Rectal smooth muscle tissue (tissue), 1 donor: ENCODE measurements at regions not wholly inside any gene's neighbourhood (a gene's known extent, or its start where the extent isn't known, plus 50 kb on each side); places are given as distances from the start of the nearest gene placed in this dataset.

Experiments
- H3K27ac ChIP-seq: one replicate; pipeline ENCODE4 v1.7.0; 2013; ENCODE audit warnings: low read depth, low read length, inconsistent platforms
- H3K27me3 ChIP-seq: one replicate; pipeline ENCODE4 v1.7.0; 2013; ENCODE audit warnings: low read length; ENCODE audit not compliant: control insufficient read depth, insufficient read depth
- H3K36me3 ChIP-seq: one replicate; pipeline ENCODE4 v1.7.0; 2013; ENCODE audit warnings: low read length; ENCODE audit not compliant: control insufficient read depth, insufficient read depth
- H3K4me1 ChIP-seq: one replicate; pipeline ENCODE4 v1.7.0; 2013; ENCODE audit warnings: low read length; ENCODE audit not compliant: control insufficient read depth, insufficient read depth
- H3K4me3 ChIP-seq: one replicate; pipeline ENCODE4 v1.7.0; 2013; ENCODE audit warnings: low read length
- H3K9ac ChIP-seq: one replicate; pipeline ENCODE4 v1.7.0; 2013; ENCODE audit warnings: low read length

DNA sequence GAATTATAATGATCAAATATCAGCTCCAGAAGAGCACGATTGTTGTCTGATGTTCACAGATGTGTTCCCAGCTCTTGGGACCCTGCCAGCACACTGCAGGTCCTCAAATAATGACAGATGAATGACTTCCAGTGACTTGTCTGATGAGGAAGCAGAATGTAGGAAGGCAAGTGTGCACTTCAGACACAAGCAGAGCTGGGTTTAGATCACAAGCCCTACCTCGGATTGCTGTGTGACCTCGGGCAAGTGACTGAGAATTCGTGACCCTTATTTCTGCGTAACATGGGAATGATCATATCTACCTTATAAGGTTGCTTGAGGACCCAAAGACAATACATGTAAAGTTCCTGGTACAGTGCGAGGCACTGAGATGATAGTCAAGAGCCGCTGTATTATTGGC is 182.2 kb downstream of the ABCC12 start:
- no peaks in the 10 kb centered on the region for H3K27me3 ChIP-seq
- H3K9ac ChIP-seq, result no peak overlapping the region
- H3K36me3 ChIP-seq, result no peaks in the 10 kb centered on the region
- no peaks in the 10 kb centered on the region for H3K4me1 ChIP-seq
- no peak overlapping the region for H3K27ac ChIP-seq
- H3K4me3 ChIP-seq, result no peak overlapping the region

- no peaks in the 10 kb centered on the region for H3K27me3 ChIP-seq
- H3K27ac ChIP-seq, result no peak overlapping the region
- no peaks in the 10 kb centered on the region for H3K36me3 ChIP-seq
- no peak overlapping the region for H3K9ac ChIP-seq
- no peak overlapping the region for H3K4me3 ChIP-seq
- no peaks in the 10 kb centered on the region for H3K4me1 ChIP-seq
These were observed 183.4 kb downstream of the ABCC12 start for GRCh38 chr16:47972246-47972985.

GRCh38 chr16:47971225-47971624 is 184.6 kb downstream of the ABCC12 start:
- H3K9ac ChIP-seq, result no peak overlapping the region
- H3K27ac ChIP-seq, result no peak overlapping the region
- no peaks in the 10 kb centered on the region for H3K27me3 ChIP-seq
- no peaks in the 10 kb centered on the region for H3K36me3 ChIP-seq
- H3K4me3 ChIP-seq, result no peak overlapping the region
- H3K4me1 ChIP-seq, result no peaks in the 10 kb centered on the region

DNA sequence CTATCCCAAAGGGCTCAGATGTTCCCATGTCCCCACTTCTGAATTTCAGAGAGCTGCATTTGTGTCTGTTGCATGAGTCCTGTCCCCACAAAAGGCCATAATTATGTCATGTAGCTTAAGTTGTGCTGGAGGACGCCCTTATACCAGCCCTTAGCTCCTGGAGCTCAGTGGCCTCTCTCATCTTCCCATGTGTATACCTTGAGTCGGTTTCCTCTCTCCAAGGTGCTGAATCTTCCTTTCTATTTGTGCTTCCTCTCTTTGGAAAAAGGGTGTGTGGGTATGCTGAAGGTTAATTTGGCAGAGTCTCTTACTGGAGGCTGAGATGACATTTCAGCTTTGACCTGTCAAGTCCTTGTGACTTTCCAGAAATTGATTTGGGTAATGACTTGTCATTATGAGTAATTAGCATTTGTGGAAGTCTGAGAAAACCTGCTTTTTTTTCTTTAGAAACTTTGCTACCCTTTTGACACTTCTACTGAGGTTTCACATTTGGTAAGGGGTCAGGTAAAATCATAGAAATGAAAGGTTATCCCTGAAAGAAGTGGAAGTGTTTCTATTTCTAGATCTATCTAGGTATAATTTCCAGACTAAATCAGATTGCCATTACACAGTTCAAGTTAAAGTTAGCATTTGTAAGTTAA is 185.4 kb downstream of the ABCC12 start:
- H3K36me3 ChIP-seq, result no peaks in the 10 kb centered on the region
- H3K4me3 ChIP-seq, result no peak overlapping the region
- no peaks in the 10 kb centered on the region for H3K4me1 ChIP-seq
- no peak overlapping the region for H3K27ac ChIP-seq
- H3K9ac ChIP-seq, result no peak overlapping the region
- H3K27me3 ChIP-seq, result no peaks in the 10 kb centered on the region

GRCh38 chr16:47967374-47967773 is 188.4 kb downstream of the ABCC12 start:
- Histone ChIP-seq H3K4me3 (no peak overlapping the region), H3K36me3 (no peaks in the 10 kb centered on the region), H3K4me1 (no peaks in the 10 kb centered on the region), H3K27ac (no peak overlapping the region), H3K27me3 (no peaks in the 10 kb centered on the region), H3K9ac (no peak overlapping the region)

DNA sequence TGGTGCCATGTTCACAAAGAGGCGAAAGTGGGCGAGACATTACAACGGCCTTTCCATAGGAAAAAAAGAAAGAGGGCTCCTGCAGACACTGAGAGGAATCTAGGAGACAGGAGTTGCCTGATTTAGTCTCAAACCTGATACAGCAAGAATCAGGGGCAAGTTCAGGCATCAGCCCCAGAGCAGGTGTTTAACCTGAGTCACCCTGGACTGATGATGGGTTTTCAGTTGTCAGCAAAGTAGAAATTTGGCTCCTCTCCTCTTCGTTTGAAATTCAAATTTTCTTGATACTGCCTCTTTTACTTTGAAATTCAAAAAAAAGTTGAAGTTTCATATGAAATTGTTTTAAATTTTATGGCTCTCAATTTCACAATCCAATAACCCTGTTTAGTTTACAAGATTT is 189.5 kb downstream of the ABCC12 start:
- H3K27me3 ChIP-seq, result no peaks in the 10 kb centered on the region
- no peak overlapping the region for H3K9ac ChIP-seq
- no peaks in the 10 kb centered on the region for H3K4me1 ChIP-seq
- H3K27ac ChIP-seq, result no peak overlapping the region
- no peaks in the 10 kb centered on the region for H3K36me3 ChIP-seq
- H3K4me3 ChIP-seq, result no peak overlapping the region

DNA sequence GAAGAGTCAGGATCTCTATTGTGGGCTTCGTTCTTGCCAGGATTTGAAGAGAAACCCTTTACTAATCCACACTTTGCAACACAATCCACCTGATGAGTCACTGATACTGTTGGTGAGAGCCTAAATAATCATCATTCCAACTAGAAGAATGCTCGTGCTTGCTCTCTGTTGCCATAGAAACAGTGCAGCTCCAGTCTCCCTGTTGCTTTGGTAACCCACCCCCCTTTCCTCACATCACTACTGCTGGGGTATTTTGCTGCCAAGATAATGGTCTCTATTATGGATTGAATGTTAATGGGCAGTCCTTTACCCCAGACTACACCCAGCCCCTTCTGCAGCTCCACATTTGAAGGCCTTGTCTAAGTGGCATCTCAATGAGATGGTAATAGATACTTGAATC is 190.4 kb downstream of the ABCC12 start:
- Histone ChIP-seq H3K27me3 (no peaks in the 10 kb centered on the region), H3K4me1 (no peaks in the 10 kb centered on the region), H3K9ac (no peak overlapping the region), H3K36me3 (no peaks in the 10 kb centered on the region), H3K27ac (no peak overlapping the region), H3K4me3 (no peak overlapping the region)

GRCh38 chr16:47958726-47959125 is 197.1 kb downstream of the ABCC12 start:
- Histone ChIP-seq H3K27ac (no peak overlapping the region), H3K4me3 (no peak overlapping the region), H3K36me3 (no peaks in the 10 kb centered on the region), H3K27me3 (no peaks in the 10 kb centered on the region), H3K4me1 (no peaks in the 10 kb centered on the region), H3K9ac (no peak overlapping the region)

DNA sequence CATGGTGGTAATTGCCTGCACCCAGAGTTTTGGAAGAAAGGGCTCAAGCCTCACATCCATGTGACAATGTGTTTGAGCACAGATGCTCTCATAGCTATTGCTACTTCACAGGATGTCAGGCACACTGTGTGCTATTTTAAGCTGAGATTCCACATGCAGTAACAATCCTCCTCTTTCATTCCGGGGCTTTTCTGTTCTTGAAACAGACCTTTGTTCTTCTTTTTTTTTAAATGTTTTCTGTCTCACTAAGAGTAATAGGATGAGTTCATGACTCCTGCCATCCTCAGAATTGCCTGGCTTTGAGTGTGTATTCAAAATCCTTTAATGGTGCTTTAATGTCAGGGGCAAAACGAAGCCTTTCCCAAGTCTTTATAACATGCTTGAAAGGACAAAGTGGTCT is 198.9 kb downstream of the ABCC12 start:
- Histone ChIP-seq H3K4me1 (no peaks in the 10 kb centered on the region), H3K9ac (no peak overlapping the region), H3K4me3 (no peak overlapping the region), H3K36me3 (no peaks in the 10 kb centered on the region), H3K27me3 (no peaks in the 10 kb centered on the region), H3K27ac (no peak overlapping the region)

DNA sequence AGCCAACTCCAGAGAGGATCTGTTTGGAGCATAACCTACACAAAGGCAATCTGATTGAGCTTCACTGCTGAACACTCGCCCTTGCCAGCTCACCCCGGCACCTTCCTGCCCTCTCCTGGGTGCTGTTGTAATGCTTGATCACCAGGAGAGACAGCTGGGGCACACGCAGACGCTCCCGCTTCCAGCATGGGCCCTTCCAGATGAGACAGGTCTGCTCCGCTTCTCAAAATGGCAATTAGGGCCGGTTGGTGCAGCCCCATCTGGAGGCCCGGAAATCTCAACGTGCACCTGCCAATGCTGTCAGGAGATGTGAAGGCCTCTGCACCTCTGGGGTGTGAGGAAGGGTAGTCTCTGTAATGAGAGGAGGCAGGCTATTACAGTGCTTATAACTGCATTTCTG is 206.1 kb downstream of the ABCC12 start:
- no peaks in the 10 kb centered on the region for H3K4me1 ChIP-seq
- no peak overlapping the region for H3K9ac ChIP-seq
- H3K27ac ChIP-seq, result no peak overlapping the region
- no peak overlapping the region for H3K4me3 ChIP-seq
- H3K27me3 ChIP-seq, result no peaks in the 10 kb centered on the region
- H3K36me3 ChIP-seq, result no peaks in the 10 kb centered on the region

- H3K36me3 ChIP-seq, result no peaks in the 10 kb centered on the region
- no peak overlapping the region for H3K9ac ChIP-seq
- no peaks in the 10 kb centered on the region for H3K4me1 ChIP-seq
- no peak overlapping the region for H3K27ac ChIP-seq
- no peaks in the 10 kb centered on the region for H3K27me3 ChIP-seq
- no peak overlapping the region for H3K4me3 ChIP-seq
These were observed 206.5 kb downstream of the ABCC12 start for GRCh38 chr16:47949276-47949675.

GRCh38 chr16:47947723-47948122 is 208.1 kb downstream of the ABCC12 start:
- H3K27me3 ChIP-seq, result no peaks in the 10 kb centered on the region
- H3K4me1 ChIP-seq, result no peaks in the 10 kb centered on the region

DNA sequence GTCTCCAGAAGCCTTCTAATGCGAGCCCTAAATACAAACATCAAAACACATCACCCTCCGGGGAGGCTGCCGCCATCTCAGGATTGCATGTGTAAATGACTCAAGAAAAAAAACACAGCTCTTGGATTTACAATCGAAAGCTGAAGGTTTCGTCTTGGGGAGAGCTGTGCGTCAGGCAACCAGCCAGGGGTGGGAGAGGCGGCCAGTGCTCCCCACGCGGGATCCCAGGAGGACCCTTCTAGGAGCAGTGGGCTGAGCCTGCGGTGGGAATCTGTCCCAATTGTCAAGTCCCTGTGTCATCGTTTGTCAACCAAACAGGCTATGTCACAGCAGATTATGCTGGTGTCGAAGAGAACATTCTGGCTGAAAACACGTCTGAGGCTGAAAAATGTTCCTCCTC is 209.7 kb downstream of the ABCC12 start:
- Histone ChIP-seq H3K4me3 (no peak overlapping the region), H3K9ac (no peak overlapping the region), H3K27ac (no peak overlapping the region), H3K36me3 (no peaks in the 10 kb centered on the region), H3K4me1 (no peaks in the 10 kb centered on the region), H3K27me3 (no peaks in the 10 kb centered on the region)

More at GRCh38 chr16:47947723-47948122, 208.1 kb downstream of the ABCC12 start:
- no peak overlapping the region for H3K27ac ChIP-seq
- H3K9ac ChIP-seq, result no peak overlapping the region
- no peaks in the 10 kb centered on the region for H3K36me3 ChIP-seq
- H3K4me3 ChIP-seq, result no peak overlapping the region
